ENCODE measurements at regions not wholly inside any gene's neighbourhood (a gene's known extent, or its start where the extent isn't known, plus 50 kb on each side); places are given as distances from the start of the nearest gene placed in this dataset.

DNA sequence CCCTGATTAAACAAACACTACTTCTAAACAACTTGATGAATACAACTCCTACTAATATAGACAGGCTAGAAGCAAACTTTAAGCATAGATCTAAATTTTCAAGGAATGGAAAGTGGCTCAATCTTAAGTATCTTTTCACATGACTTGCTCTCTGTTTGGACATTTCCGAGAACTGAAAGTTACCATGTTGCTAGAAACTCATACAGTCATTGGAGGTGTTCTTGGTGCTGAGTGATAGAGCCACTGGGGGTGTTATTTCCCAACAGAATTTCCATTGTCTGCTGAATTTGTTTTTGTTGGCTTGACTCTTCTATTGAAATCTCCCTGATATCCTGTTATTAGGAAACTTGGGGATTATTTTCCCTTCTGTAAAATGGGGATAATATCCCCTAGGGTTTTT, 264.5 kb upstream of the RASGRP1 start:
- H3K4me2 ChIP-seq (ENCODE audit: insufficient read depth in 1 of 2, low read depth in 2 of 2, low read length in 2 of 2) = no peak overlapping the region
- POLR2A ChIA-PET (ENCODE audit: partially characterized antibody) = no interaction called here
- no peak overlapping the region for H3K14ac ChIP-seq (ENCODE audit: insufficient read length)
- no peak overlapping the region for H4K91ac ChIP-seq (replicated peaks; ENCODE audit: insufficient read length, low read length)
- H2BK120ac ChIP-seq (replicated peaks; ENCODE audit: low read depth, low read length) = no peak overlapping the region
- CTCF ChIA-PET (ENCODE audit: partially characterized antibody) = interaction anchor here (0.6 kb wide), 1 partner anchor 17 kb away, joined by 3 read pairs; no protein-coding TSS in a partner anchor
- H4K20me1 ChIP-seq (replicated peaks in 1 of 2; ENCODE audit: control insufficient read depth in 1 of 2, insufficient read depth in 2 of 2, low read length in 2 of 2) = no peaks in the 10 kb centered on the region
- no peak overlapping the region for H3K4ac ChIP-seq (replicated peaks; ENCODE audit: insufficient read length, low read depth, low read length)
- no peaks in the 10 kb centered on the region for H3K4me1 ChIP-seq (replicated peaks in 1 of 4; ENCODE audit: control insufficient read depth in 3 of 4, insufficient read depth in 4 of 4, low read length in 3 of 4)
- H3K4me3 ChIP-seq (ENCODE audit: extremely low read depth in 1 of 4, insufficient read depth in 2 of 4, low read depth in 3 of 4, low read length in 4 of 4) = no peak overlapping the region
- H3K36me3 ChIP-seq (ENCODE audit: control insufficient read depth in 2 of 4, insufficient read depth in 4 of 4, low read length in 3 of 4) = no peaks in the 10 kb centered on the region
- no peak overlapping the region for H3K9ac ChIP-seq (replicated peaks in 1 of 4; ENCODE audit: extremely low read depth in 1 of 4, low read depth in 3 of 4, low read length in 3 of 4)
- H3K79me2 ChIP-seq (ENCODE audit: control insufficient read depth in 1 of 2, insufficient read depth in 2 of 2, low read length in 2 of 2) = no peaks in the 10 kb centered on the region
- H4K8ac ChIP-seq (ENCODE audit: extremely low read depth, insufficient read depth, low read length) = no peak overlapping the region
- 88% methylated on average over 1 of the region's 1 CpG; no CpG with 5 or more reads in 1 of the 2 experiments for WGBS, 2 experiments (ENCODE audit: extremely low coverage in 1 of 2, insufficient coverage in 1 of 2, insufficient read length in 1 of 2, insufficient replicate concordance in 2 of 2, low coverage in 1 of 2, low lambda C conversion rate in 2 of 2, missing lambda C conversion rate in 1 of 2)
- no peak overlapping the region for H2BK12ac ChIP-seq (ENCODE audit: low read depth, low read length)
- no peak overlapping the region for H3K23ac ChIP-seq (ENCODE audit: insufficient read length)
- no peak overlapping the region for H2AFZ ChIP-seq (ENCODE audit: low read length)
- no peaks in the 10 kb centered on the region for H3K27me3 ChIP-seq (replicated peaks in 1 of 4; ENCODE audit: control insufficient read depth in 3 of 4, extremely low read depth in 1 of 4, insufficient read depth in 3 of 4, low read length in 3 of 4)
- H2BK20ac ChIP-seq (ENCODE audit: low read length) = no peak overlapping the region
- H3K23me2 ChIP-seq (ENCODE audit: low read depth, low read length) = no peaks in the 10 kb centered on the region
- H2BK15ac ChIP-seq (ENCODE audit: low read length) = no peak overlapping the region
- H2AK5ac ChIP-seq (ENCODE audit: low read depth, low read length) = no peak overlapping the region
- H3K18ac ChIP-seq (ENCODE audit: extremely low read depth, low read length) = no peak overlapping the region
- no peak overlapping the region for H2BK5ac ChIP-seq (ENCODE audit: low read depth, low read length)
- H4K5ac ChIP-seq (ENCODE audit: insufficient read length, low read depth, low read length) = no peak overlapping the region
- H3K79me1 ChIP-seq (ENCODE audit: low read depth, low read length) = no peaks in the 10 kb centered on the region
- no peak overlapping the region for H3K27ac ChIP-seq (ENCODE audit: low read depth, low read length)
- no peak for DNase-seq (ENCODE audit: low read depth in 1 of 2, low spot score in 2 of 2)
- FAIRE-seq = no peak
- H3K9me3 ChIP-seq (ENCODE audit: insufficient read depth in 2 of 2, low read depth in 1 of 2, low read length in 1 of 2) = no peaks in the 10 kb centered on the region
- H3K56ac ChIP-seq (replicated peaks; ENCODE audit: insufficient read length, low read depth, low read length) = no peak overlapping the region
- TF ChIP-seq BACH1 (IDR thresholded peaks at IDR 0.05; ENCODE audit: low read length) = no peak
- TF ChIP-seq CHD1 (IDR thresholded peaks at IDR 0.05; ENCODE audit: low read depth, low read length) = no peak
- no peak for TF ChIP-seq TAF1 (IDR thresholded peaks at IDR 0.05; ENCODE audit: low read depth, low read length)
- no peak for TF ChIP-seq GTF2F1 (IDR thresholded peaks at IDR 0.05; ENCODE audit: borderline replicate concordance, low read depth, low read length)
- no peak for TF ChIP-seq TEAD4 (IDR thresholded peaks at IDR 0.05; ENCODE audit: low read depth, low read length)
- no peak for TF ChIP-seq ZNF274 (IDR thresholded peaks at IDR 0.05; ENCODE audit: borderline replicate concordance, extremely low read depth, low read length)
- no peak for TF ChIP-seq JUN (IDR thresholded peaks at IDR 0.05; ENCODE audit: low read depth, low read length)
- TF ChIP-seq KDM5A (IDR thresholded peaks at IDR 0.05; ENCODE audit: low read length) = no peak
- no peak for TF ChIP-seq MAFK (IDR thresholded peaks at IDR 0.05; ENCODE audit: low read depth, low read length)
- no peak for TF ChIP-seq HDAC2 (IDR thresholded peaks at IDR 0.05; ENCODE audit: borderline replicate concordance in 1 of 2, low read depth in 2 of 2, low read length in 2 of 2)
- TF ChIP-seq SP4 (IDR thresholded peaks at IDR 0.05; ENCODE audit: low read length) = no peak
- TF ChIP-seq CBX5 (IDR thresholded peaks at IDR 0.05; ENCODE audit: low read depth, low read length) = no peak
- TF ChIP-seq RXRA (IDR thresholded peaks at IDR 0.05; ENCODE audit: insufficient read depth, low read depth, low read length) = no peak
- no peak for TF ChIP-seq CEBPB (IDR thresholded peaks at IDR 0.05; ENCODE audit: low read depth, low read length)
- TF ChIP-seq POU5F1 (IDR thresholded peaks at IDR 0.05; ENCODE audit: low read depth, low read length) = no peak
- TF ChIP-seq EZH2 (IDR thresholded peaks at IDR 0.05; ENCODE audit: low read depth, low read length, severe bottlenecking) = no peak
